ENCODE measurements at regions not wholly inside any gene's neighbourhood (a gene's known extent, or its start where the extent isn't known, plus 50 kb on each side); places are given as distances from the start of the nearest gene placed in this dataset.

GRCh38 chr15:36133742-36134141, 445.7 kb upstream of the CDIN1 start:
- H4K20me1 ChIP-seq (ENCODE audit: control insufficient read depth, insufficient read depth, insufficient read length) = no peaks in the 10 kb centered on the region
- H3K56ac ChIP-seq (ENCODE audit: insufficient read length, low read depth, low read length) = no peak overlapping the region
- no peak overlapping the region for H2BK15ac ChIP-seq (ENCODE audit: low read depth, low read length)
- no peak overlapping the region for H2BK120ac ChIP-seq (ENCODE audit: low read depth, low read length, poor library complexity, severe bottlenecking)
- H4K5ac ChIP-seq (ENCODE audit: insufficient read length, low read depth, low read length) = no peak overlapping the region
- H3K23me2 ChIP-seq (ENCODE audit: insufficient read length, low read depth, low read length, poor library complexity, severe bottlenecking) = no peaks in the 10 kb centered on the region
- no peaks in the 10 kb centered on the region for H3K9me3 ChIP-seq (ENCODE audit: control insufficient read depth, low read depth, low read length)
- no peaks in the 10 kb centered on the region for H3K27me3 ChIP-seq (ENCODE audit: insufficient read depth, low read length)
- H3K27me3 Mint-ChIP-seq (ENCODE audit: low read depth) = no peaks in the 10 kb centered on the region
- H4K8ac ChIP-seq (replicated peaks; ENCODE audit: insufficient read length, low read depth, low read length) = no peak overlapping the region
- H3K4ac ChIP-seq (ENCODE audit: low read depth, low read length) = no peak overlapping the region
- no peaks in the 10 kb centered on the region for H3K4me1 ChIP-seq (ENCODE audit: insufficient read depth, low read length)
- no peak overlapping the region for H2AK5ac ChIP-seq (ENCODE audit: insufficient read length, low read length)
- H3K36me3 Mint-ChIP-seq (ENCODE audit: insufficient read depth in 1 of 3, low read depth in 3 of 3) = no peaks in the 10 kb centered on the region
- WGBS (ENCODE audit: extremely low coverage, insufficient read length, low lambda C conversion rate) = no CpG with 5 or more reads among the region's 2 CpGs
- no peaks in the 10 kb centered on the region for H3K79me2 ChIP-seq (ENCODE audit: insufficient read depth, low read length)
- peaks cover 4 to 5% of the 10 kb centered on the region in 2 experiments; a peak in 2 of 4 replicates for H3K4me1 Mint-ChIP-seq
- H2BK20ac ChIP-seq (ENCODE audit: low read depth, low read length, poor library complexity, severe bottlenecking) = no peak overlapping the region
- no peak overlapping the region for H3K27ac ChIP-seq (ENCODE audit: insufficient read length, low read depth, low read length)
- H3K79me1 ChIP-seq (ENCODE audit: insufficient read depth, low read depth, low read length, poor library complexity, severe bottlenecking) = no peaks in the 10 kb centered on the region
- H4K91ac ChIP-seq (ENCODE audit: insufficient read length, low read depth, low read length) = no peak overlapping the region
- no peak overlapping the region for H2AFZ ChIP-seq (ENCODE audit: low read length)
- H2BK5ac ChIP-seq (ENCODE audit: insufficient read length, low read length) = no peak overlapping the region
- no peak overlapping the region for H3K23ac ChIP-seq (ENCODE audit: insufficient read length, low read depth, low read length)
- H3K14ac ChIP-seq (ENCODE audit: insufficient read depth, low read length) = no peak overlapping the region
- H3K4me2 ChIP-seq (ENCODE audit: insufficient read depth, insufficient read length, low read length) = no peak overlapping the region
- no peak overlapping the region for H3K9ac ChIP-seq (ENCODE audit: extremely low read depth, insufficient read length, low read length)
- no peak overlapping the region for H3K27ac Mint-ChIP-seq
- no peak overlapping the region for H3K4me3 Mint-ChIP-seq
- no peaks in the 10 kb centered on the region; a peak in 1 of 5 replicates for H3K9me3 Mint-ChIP-seq
- TF ChIP-seq, protein P1, sequence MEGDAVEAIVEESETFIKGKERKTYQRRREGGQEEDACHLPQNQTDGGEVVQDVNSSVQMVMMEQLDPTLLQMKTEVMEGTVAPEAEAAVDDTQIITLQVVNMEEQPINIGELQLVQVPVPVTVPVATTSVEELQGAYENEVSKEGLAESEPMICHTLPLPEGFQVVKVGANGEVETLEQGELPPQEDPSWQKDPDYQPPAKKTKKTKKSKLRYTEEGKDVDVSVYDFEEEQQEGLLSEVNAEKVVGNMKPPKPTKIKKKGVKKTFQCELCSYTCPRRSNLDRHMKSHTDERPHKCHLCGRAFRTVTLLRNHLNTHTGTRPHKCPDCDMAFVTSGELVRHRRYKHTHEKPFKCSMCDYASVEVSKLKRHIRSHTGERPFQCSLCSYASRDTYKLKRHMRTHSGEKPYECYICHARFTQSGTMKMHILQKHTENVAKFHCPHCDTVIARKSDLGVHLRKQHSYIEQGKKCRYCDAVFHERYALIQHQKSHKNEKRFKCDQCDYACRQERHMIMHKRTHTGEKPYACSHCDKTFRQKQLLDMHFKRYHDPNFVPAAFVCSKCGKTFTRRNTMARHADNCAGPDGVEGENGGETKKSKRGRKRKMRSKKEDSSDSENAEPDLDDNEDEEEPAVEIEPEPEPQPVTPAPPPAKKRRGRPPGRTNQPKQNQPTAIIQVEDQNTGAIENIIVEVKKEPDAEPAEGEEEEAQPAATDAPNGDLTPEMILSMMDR (conservative IDR thresholded peaks at IDR 0.05) = no peak
- DNase-seq = no peak
- H3K18ac ChIP-seq (ENCODE audit: insufficient read length, low read depth, low read length) = no peak overlapping the region
- H2BK12ac ChIP-seq (ENCODE audit: insufficient read length, low read depth, low read length) = no peak overlapping the region
- no peak overlapping the region for H3T11ph ChIP-seq (ENCODE audit: low read length)

Measured in H9 (cell line).